NCI-H748 treated with DMSO at 0.1 percent for 48 hours (cell line): ENCODE measurements at regions not wholly inside any gene's neighbourhood (a gene's known extent, or its start where the extent isn't known, plus 50 kb on each side); places are given as distances from the start of the nearest gene placed in this dataset.
"Not testable (repeated sequence)": the region's sequence is repeated elsewhere in the genome, so short reads cannot be mapped to it uniquely, and the experiment has no call there.

Experiments used
- DNase-seq: peaks from one replicate; lab custom pipeline; 2025; lab: John Stamatoyannopoulos, UW

- DNase-seq, result no peak
Observed at GRCh38 chr2:212864186-212864585, 287.2 kb downstream of the IKZF2 start.

- peak; percentile 18 for DNase-seq
Observed at GRCh38 chr2:212863185-212863588, 288.2 kb downstream of the IKZF2 start.

- no peak for DNase-seq
Observed at GRCh38 chr2:212858496-212858895, 292.9 kb downstream of the IKZF2 start.

GRCh38 chr2:212854771-212855170, 296.6 kb downstream of the IKZF2 start:
- DNase-seq, result no peak

GRCh38 chr2:212854116-212854515, 297.3 kb downstream of the IKZF2 start:
- no peak for DNase-seq

- no peak for DNase-seq
Observed at GRCh38 chr2:212845941-212846340, 305.5 kb downstream of the IKZF2 start.

GRCh38 chr2:212843409-212844199, 305.0 kb upstream of the ERBB4 start:
- DNase-seq, result no peak

- no peak for DNase-seq
Observed at GRCh38 chr2:212842544-212843185, 304.1 kb upstream of the ERBB4 start.

GRCh38 chr2:212841460-212841859, 302.9 kb upstream of the ERBB4 start:
- no peak for DNase-seq

GRCh38 chr2:212832211-212833195, 293.9 kb upstream of the ERBB4 start:
- DNase-seq, result no peak

- DNase-seq, result no peak
Observed at GRCh38 chr2:212831671-212832199, 293.1 kb upstream of the ERBB4 start.

GRCh38 chr2:212816267-212816666, 277.7 kb upstream of the ERBB4 start:
- no peak for DNase-seq

GRCh38 chr2:212815453-212815852, 276.9 kb upstream of the ERBB4 start:
- DNase-seq, result no peak

GRCh38 chr2:212814941-212815340, 276.3 kb upstream of the ERBB4 start:
- peak; percentile 76 for DNase-seq

GRCh38 chr2:212811921-212812320, 273.3 kb upstream of the ERBB4 start:
- no peak for DNase-seq

- no peak for DNase-seq
Observed at GRCh38 chr2:212811036-212811805, 272.6 kb upstream of the ERBB4 start.

GRCh38 chr2:212797484-212798205, 259.0 kb upstream of the ERBB4 start:
- no peak for DNase-seq

GRCh38 chr2:212794471-212794870, 255.9 kb upstream of the ERBB4 start:
- DNase-seq, result no peak

- no peak for DNase-seq
Observed at GRCh38 chr2:212791569-212791968, 253.0 kb upstream of the ERBB4 start.

GRCh38 chr2:212786088-212786487, 247.5 kb upstream of the ERBB4 start:
- not testable (repeated sequence) for DNase-seq
